ENCODE measurements at regions not wholly inside any gene's neighbourhood (a gene's known extent, or its start where the extent isn't known, plus 50 kb on each side); places are given as distances from the start of the nearest gene placed in this dataset.

GRCh38 chr16:6192532-6192931, 1094.9 kb upstream of the EEF2KMT start:
- TF ChIP-seq CTCF (IDR thresholded peaks at IDR 0.05) (no peak), POLR2A (IDR thresholded peaks at IDR 0.05) (no peak)

All from breast epithelium (tissue), 3 donors.